HK-2 (cell line): ENCODE measurements at regions not wholly inside any gene's neighbourhood (a gene's known extent, or its start where the extent isn't known, plus 50 kb on each side); places are given as distances from the start of the nearest gene placed in this dataset.
"Not testable (repeated sequence)": the region's sequence is repeated elsewhere in the genome, so short reads cannot be mapped to it uniquely, and the experiment has no call there.

Experiments used
- DNase-seq: peaks from one replicate; pipeline ENCODE4 v3.0.0-alpha.2; 2018; ENCODE audit not compliant: unreplicated experiment

- no peak for DNase-seq
Observed at GRCh38 chr5:39755986-39756385, 331.2 kb upstream of the DAB2 start.

GRCh38 chr5:39755452-39755851, 330.7 kb upstream of the DAB2 start:
- no peak for DNase-seq

- DNase-seq, result not testable (repeated sequence)
Observed at GRCh38 chr5:39753747-39754146, 329.0 kb upstream of the DAB2 start.

GRCh38 chr5:39750661-39751060, 325.9 kb upstream of the DAB2 start:
- DNase-seq, result no peak

GRCh38 chr5:39742916-39743315, 318.1 kb upstream of the DAB2 start:
- DNase-seq, result no peak

- no peak for DNase-seq
Observed at GRCh38 chr5:39740404-39740803, 315.6 kb upstream of the DAB2 start.

- DNase-seq, result no peak
Observed at GRCh38 chr5:39732166-39732565, 307.4 kb upstream of the DAB2 start.

GRCh38 chr5:39730699-39731098, 305.9 kb upstream of the DAB2 start:
- DNase-seq, result no peak

GRCh38 chr5:39730006-39730405, 305.2 kb upstream of the DAB2 start:
- DNase-seq, result peak; percentile 21

- no peak for DNase-seq
Observed at GRCh38 chr5:39726467-39726866, 301.7 kb upstream of the DAB2 start.

GRCh38 chr5:39721394-39721793, 296.6 kb upstream of the DAB2 start:
- DNase-seq, result no peak

GRCh38 chr5:39720136-39720535, 295.4 kb upstream of the DAB2 start:
- no peak for DNase-seq

- DNase-seq, result no peak
Observed at GRCh38 chr5:39717176-39717897, 292.6 kb upstream of the DAB2 start.

- peak; percentile 41 for DNase-seq
Observed at GRCh38 chr5:39716532-39717028, 291.8 kb upstream of the DAB2 start.

GRCh38 chr5:39714036-39714698, 289.4 kb upstream of the DAB2 start:
- peak; percentile 8 for DNase-seq

- DNase-seq, result no peak
Observed at GRCh38 chr5:39713250-39713916, 288.6 kb upstream of the DAB2 start.

- no peak for DNase-seq
Observed at GRCh38 chr5:39712316-39713249, 287.8 kb upstream of the DAB2 start.

GRCh38 chr5:39711821-39712220, 287.0 kb upstream of the DAB2 start:
- no peak for DNase-seq

- DNase-seq, result no peak
Observed at GRCh38 chr5:39709032-39709431, 284.3 kb upstream of the DAB2 start.

- no peak for DNase-seq
Observed at GRCh38 chr5:39702928-39703327, 278.1 kb upstream of the DAB2 start.

GRCh38 chr5:39700523-39700922, 275.7 kb upstream of the DAB2 start:
- DNase-seq, result no peak
